C4-2B (cell line): ENCODE measurements at regions not wholly inside any gene's neighbourhood (a gene's known extent, or its start where the extent isn't known, plus 50 kb on each side); places are given as distances from the start of the nearest gene placed in this dataset.

Experiments
- ZFX ChIP-seq: fragments of 450-650 bp; IDR thresholded peaks from 2 replicates; pipeline ENCODE4 v1.6.1; 2017
- TF ChIP-seq, protein P1 (sequence below): fragments of 450-650 bp; conservative IDR thresholded peaks from 2 replicates; pipeline ENCODE4 v1.5.1; 2017; ENCODE audit warnings: mild to moderate bottlenecking

- TF ChIP-seq, protein P1, sequence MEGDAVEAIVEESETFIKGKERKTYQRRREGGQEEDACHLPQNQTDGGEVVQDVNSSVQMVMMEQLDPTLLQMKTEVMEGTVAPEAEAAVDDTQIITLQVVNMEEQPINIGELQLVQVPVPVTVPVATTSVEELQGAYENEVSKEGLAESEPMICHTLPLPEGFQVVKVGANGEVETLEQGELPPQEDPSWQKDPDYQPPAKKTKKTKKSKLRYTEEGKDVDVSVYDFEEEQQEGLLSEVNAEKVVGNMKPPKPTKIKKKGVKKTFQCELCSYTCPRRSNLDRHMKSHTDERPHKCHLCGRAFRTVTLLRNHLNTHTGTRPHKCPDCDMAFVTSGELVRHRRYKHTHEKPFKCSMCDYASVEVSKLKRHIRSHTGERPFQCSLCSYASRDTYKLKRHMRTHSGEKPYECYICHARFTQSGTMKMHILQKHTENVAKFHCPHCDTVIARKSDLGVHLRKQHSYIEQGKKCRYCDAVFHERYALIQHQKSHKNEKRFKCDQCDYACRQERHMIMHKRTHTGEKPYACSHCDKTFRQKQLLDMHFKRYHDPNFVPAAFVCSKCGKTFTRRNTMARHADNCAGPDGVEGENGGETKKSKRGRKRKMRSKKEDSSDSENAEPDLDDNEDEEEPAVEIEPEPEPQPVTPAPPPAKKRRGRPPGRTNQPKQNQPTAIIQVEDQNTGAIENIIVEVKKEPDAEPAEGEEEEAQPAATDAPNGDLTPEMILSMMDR = no peak
- TF ChIP-seq ZFX = no peak
Measured at GRCh38 chr16:86914876-86915717, 336.7 kb downstream of the FOXL1 start.
